A673 (cell line): ENCODE measurements at regions not wholly inside any gene's neighbourhood (a gene's known extent, or its start where the extent isn't known, plus 50 kb on each side); places are given as distances from the start of the nearest gene placed in this dataset.

Source experiments
- BruUV-seq: library from RNA; stranded (reverse); fragments of 400-500 nt; replicated peaks from 2 replicates; lab custom pipeline; 2021; lab: Mats Ljungman, UMichigan
- CTCF ChIA-PET: fragments of 300-600 bp; sonication (Branson Sonifier 250); formaldehyde crosslinking; loops from one replicate; lab custom pipeline; 2022; ENCODE audit warnings: antibody characterized with exemption; lab: Charles Lee
- POLR2A ChIA-PET: fragments of 300-600 bp; sonication (Branson Sonifier 250); formaldehyde crosslinking; loops from one replicate; lab custom pipeline; 2022; ENCODE audit warnings: antibody characterized with exemption; ENCODE audit not compliant: low non-redundant PET; lab: Charles Lee
- DNase-seq: peaks from one replicate; pipeline ENCODE4 v3.0.0-alpha.2; 2015; ENCODE audit warnings: low spot score
- H3K27ac ChIP-seq: fragments of 200-600 bp; sonication (generic); 2 replicates; pipeline ENCODE4 v1.5.1; 2016; ENCODE audit warnings: mixed run types, low read depth, mild to moderate bottlenecking, mixed read lengths, antibody characterized with exemption, low read length; ENCODE audit not compliant: poor library complexity, severe bottlenecking
- H3K27me3 ChIP-seq: fragments of 200-600 bp; sonication (generic); replicated peaks from 2 replicates; pipeline ENCODE4 v1.6.1; 2017; ENCODE audit warnings: mixed run types, low read depth, mild to moderate bottlenecking, mixed read lengths, antibody characterized with exemption, low read length; ENCODE audit not compliant: insufficient read depth, poor library complexity
- H3K36me3 ChIP-seq: fragments of 200-600 bp; sonication (generic); 2 replicates; pipeline ENCODE4 v1.6.1; 2016; ENCODE audit warnings: mixed run types, mild to moderate bottlenecking, mixed read lengths, antibody characterized with exemption, low read length; ENCODE audit not compliant: insufficient read depth, poor library complexity, severe bottlenecking
- H3K4me1 ChIP-seq: fragments of 200-600 bp; sonication (generic); 2 replicates; pipeline ENCODE4 v1.6.1; 2017; ENCODE audit warnings: mixed run types, mild to moderate bottlenecking, mixed read lengths, antibody characterized with exemption, low read length; ENCODE audit not compliant: insufficient read depth, poor library complexity, severe bottlenecking
- H3K4me3 ChIP-seq: fragments of 200-600 bp; sonication (generic); 2 replicates; pipeline ENCODE4 v1.5.1; 2016; ENCODE audit warnings: low read depth, mixed run types, mild to moderate bottlenecking, mixed read lengths, low read length; ENCODE audit not compliant: poor library complexity, severe bottlenecking
- H3K9me3 ChIP-seq: fragments of 200-600 bp; sonication (generic); 2 replicates; pipeline ENCODE4 v1.6.1; 2016; ENCODE audit warnings: mixed run types, low read depth, mild to moderate bottlenecking, mixed read lengths, antibody characterized with exemption, low read length; ENCODE audit not compliant: poor library complexity, severe bottlenecking
- CTCF ChIP-seq: fragments of 300-800, 200-600 bp; sonication (generic); conservative IDR thresholded peaks from 2 replicates; pipeline ENCODE4 v1.5.1; 2017; ENCODE audit warnings: low read depth, mild to moderate bottlenecking, antibody characterized with exemption, low read length, moderate library complexity, mixed read lengths
- EZH2 ChIP-seq: fragments of 200-600 bp; sonication (generic); IDR thresholded peaks from 2 replicates; pipeline ENCODE4 v1.6.1; 2017; ENCODE audit warnings: borderline replicate concordance, low read depth, mild to moderate bottlenecking, mixed read lengths, antibody characterized with exemption, low read length; ENCODE audit not compliant: poor library complexity, severe bottlenecking
- intact Hi-C: fragments of 100-400 bp; cut with micrococcal nuclease; formaldehyde crosslinking; loops from one replicate; pipeline ENCODE4 v1.10.0; 2022; ENCODE audit not compliant: unreplicated experiment

GRCh38 chr1:10928654-10929053, 83.8 kb upstream of the TARDBP start:
- no peaks in the 10 kb centered on the region for H3K36me3 ChIP-seq
- TF ChIP-seq EZH2 (no peak), CTCF (no peak)
- intact Hi-C loops: no loop called here
- no peak for DNase-seq
- CTCF ChIA-PET: no interaction called here
- H3K27ac ChIP-seq: no peak overlapping the region
- no peaks in the 10 kb centered on the region for H3K4me1 ChIP-seq
- no TSS peak for BruUV-seq
- POLR2A ChIA-PET: no interaction called here
- no peaks in the 10 kb centered on the region for H3K27me3 ChIP-seq
- peaks cover 9% of the 10 kb centered on the region for H3K9me3 ChIP-seq
- H3K4me3 ChIP-seq: no peak overlapping the region

GRCh38 chr1:10932088-10932487, 80.4 kb upstream of the TARDBP start:
- POLR2A ChIA-PET: no interaction called here
- no TSS peak for BruUV-seq
- H3K27me3 ChIP-seq: no peaks in the 10 kb centered on the region
- no peak for TF ChIP-seq CTCF
- no peak for TF ChIP-seq EZH2
- CTCF ChIA-PET: no interaction called here
- intact Hi-C loops: no loop called here
- DNase-seq: no peak
- no peak overlapping the region for H3K4me3 ChIP-seq
- H3K9me3 ChIP-seq: peaks cover 9% of the 10 kb centered on the region
- no peak overlapping the region for H3K27ac ChIP-seq
- no peaks in the 10 kb centered on the region for H3K4me1 ChIP-seq
- H3K36me3 ChIP-seq: no peaks in the 10 kb centered on the region

- no peak for TF ChIP-seq CTCF
- no peak for TF ChIP-seq EZH2
- intact Hi-C loops: no loop called here
- no peak overlapping the region for H3K4me3 ChIP-seq
- ChIA-PET POLR2A (no interaction called here), CTCF (no interaction called here)
- BruUV-seq: no TSS peak
- no peaks in the 10 kb centered on the region for H3K36me3 ChIP-seq
- no peak overlapping the region for H3K27ac ChIP-seq
- no peak for DNase-seq
- H3K27me3 ChIP-seq: no peaks in the 10 kb centered on the region
- no peaks in the 10 kb centered on the region for H3K4me1 ChIP-seq
- no peaks in the 10 kb centered on the region for H3K9me3 ChIP-seq
Observed at GRCh38 chr1:10934150-10934818, 78.2 kb upstream of the TARDBP start.
